GM19099 (cell line): ENCODE measurements at regions not wholly inside any gene's neighbourhood (a gene's known extent, or its start where the extent isn't known, plus 50 kb on each side); places are given as distances from the start of the nearest gene placed in this dataset.

Experiments used
- POLR2A ChIP-seq: IDR thresholded peaks from 3 replicates; pipeline ENCODE4 v1.6.1; 2011; ENCODE audit warnings: low read depth; ENCODE audit not compliant: insufficient read length; ENCODE audit errors: extremely low read depth

GRCh38 chr20:41877911-41878310, 259.7 kb upstream of the CHD6 start:
- no peak for TF ChIP-seq POLR2A

- TF ChIP-seq POLR2A: no peak
Measured at GRCh38 chr20:41874658-41875057, 256.5 kb upstream of the CHD6 start.

- TF ChIP-seq POLR2A: no peak
Measured at GRCh38 chr20:41872930-41873329, 254.8 kb upstream of the CHD6 start.

GRCh38 chr20:41870869-41871462, 252.8 kb upstream of the CHD6 start:
- TF ChIP-seq POLR2A: no peak

- TF ChIP-seq POLR2A: no peak
Measured at GRCh38 chr20:41869261-41869660, 251.1 kb upstream of the CHD6 start.

GRCh38 chr20:41865938-41866337, 247.8 kb upstream of the CHD6 start:
- TF ChIP-seq POLR2A: no peak

GRCh38 chr20:41862476-41862875, 244.3 kb upstream of the CHD6 start:
- TF ChIP-seq POLR2A: no peak

- TF ChIP-seq POLR2A: no peak
Measured at GRCh38 chr20:41861772-41862422, 243.7 kb upstream of the CHD6 start.

- no peak for TF ChIP-seq POLR2A
Measured at GRCh38 chr20:41854765-41855164, 236.6 kb upstream of the CHD6 start.

GRCh38 chr20:41853806-41854205, 235.6 kb upstream of the CHD6 start:
- TF ChIP-seq POLR2A: no peak

GRCh38 chr20:41848180-41848579, 230.0 kb upstream of the CHD6 start:
- no peak for TF ChIP-seq POLR2A

- no peak for TF ChIP-seq POLR2A
Measured at GRCh38 chr20:41837669-41838224, 219.6 kb upstream of the CHD6 start.

- TF ChIP-seq POLR2A: no peak
Measured at GRCh38 chr20:41833739-41834138, 215.6 kb upstream of the CHD6 start.

- no peak for TF ChIP-seq POLR2A
Measured at GRCh38 chr20:41830702-41831101, 212.5 kb upstream of the CHD6 start.

- TF ChIP-seq POLR2A: no peak
Measured at GRCh38 chr20:41819436-41819835, 201.3 kb upstream of the CHD6 start.

GRCh38 chr20:41818991-41819390, 200.8 kb upstream of the CHD6 start:
- no peak for TF ChIP-seq POLR2A
